ENCODE measurements at regions not wholly inside any gene's neighbourhood (a gene's known extent, or its start where the extent isn't known, plus 50 kb on each side); places are given as distances from the start of the nearest gene placed in this dataset.
"Not testable (repeated sequence)": the region's sequence is repeated elsewhere in the genome, so short reads cannot be mapped to it uniquely, and the experiment has no call there.

GRCh38 chr5:62190931-62191330 lies 115.1 kb upstream of the KIF2A start:
- no peak for DNase-seq

- no peak for DNase-seq
These were observed 113.0 kb upstream of the KIF2A start for GRCh38 chr5:62192958-62193357.

- DNase-seq = not testable (repeated sequence)
These were observed 109.5 kb upstream of the KIF2A start for GRCh38 chr5:62196532-62196931.

GRCh38 chr5:62197697-62198096 lies 108.3 kb upstream of the KIF2A start:
- DNase-seq = no peak

- no peak for DNase-seq
These were observed 107.6 kb upstream of the KIF2A start for GRCh38 chr5:62198421-62198820.

- DNase-seq = no peak
These were observed 106.0 kb upstream of the KIF2A start for GRCh38 chr5:62199792-62200716.

- DNase-seq = no peak
These were observed 99.7 kb upstream of the KIF2A start for GRCh38 chr5:62206150-62206829.

- no peak for DNase-seq
These were observed 97.7 kb upstream of the KIF2A start for GRCh38 chr5:62208218-62208852.

GRCh38 chr5:62211405-62211804 lies 94.6 kb upstream of the KIF2A start:
- no peak for DNase-seq

- DNase-seq = no peak
These were observed 93.4 kb upstream of the KIF2A start for GRCh38 chr5:62212648-62213047.

GRCh38 chr5:62214701-62215100 lies 91.3 kb upstream of the KIF2A start:
- no peak for DNase-seq

GRCh38 chr5:62216603-62217002 lies 89.4 kb upstream of the KIF2A start:
- DNase-seq = not testable (repeated sequence)

GRCh38 chr5:62217095-62217494 lies 88.9 kb upstream of the KIF2A start:
- DNase-seq = not testable (repeated sequence)

- DNase-seq = not testable (repeated sequence)
These were observed 87.1 kb upstream of the KIF2A start for GRCh38 chr5:62218860-62219259.

GRCh38 chr5:62221881-62222280 lies 84.1 kb upstream of the KIF2A start:
- not testable (repeated sequence) for DNase-seq

- not testable (repeated sequence) for DNase-seq
These were observed 83.7 kb upstream of the KIF2A start for GRCh38 chr5:62222305-62222704.

GRCh38 chr5:62223312-62223670 lies 82.7 kb upstream of the KIF2A start:
- peak; percentile 69 for DNase-seq

GRCh38 chr5:62224987-62225601 lies 80.9 kb upstream of the KIF2A start:
- not testable (repeated sequence) for DNase-seq

- not testable (repeated sequence) for DNase-seq
These were observed 75.1 kb upstream of the KIF2A start for GRCh38 chr5:62230876-62231388.

- DNase-seq = no peak
These were observed 74.4 kb upstream of the KIF2A start for GRCh38 chr5:62231576-62231975.

GRCh38 chr5:62232218-62232617 lies 73.8 kb upstream of the KIF2A start:
- not testable (repeated sequence) for DNase-seq

- not testable (repeated sequence) for DNase-seq
These were observed 72.6 kb upstream of the KIF2A start for GRCh38 chr5:62233083-62234046.

All from activated T-cell treated with anti-CD3 and anti-CD28 coated beads, Interleukin-2, amount 50 U/mL, for 1 hour (primary cell).